Right lung (tissue), 2 donors: ENCODE measurements at regions not wholly inside any gene's neighbourhood (a gene's known extent, or its start where the extent isn't known, plus 50 kb on each side); places are given as distances from the start of the nearest gene placed in this dataset.
"Not testable (repeated sequence)": the region's sequence is repeated elsewhere in the genome, so short reads cannot be mapped to it uniquely, and the experiment has no call there.

Experiments
- DNase-seq, 2 donors: peaks; one replicate each; pipeline ENCODE4 v3.0.0-alpha.2; 2013

DNA sequence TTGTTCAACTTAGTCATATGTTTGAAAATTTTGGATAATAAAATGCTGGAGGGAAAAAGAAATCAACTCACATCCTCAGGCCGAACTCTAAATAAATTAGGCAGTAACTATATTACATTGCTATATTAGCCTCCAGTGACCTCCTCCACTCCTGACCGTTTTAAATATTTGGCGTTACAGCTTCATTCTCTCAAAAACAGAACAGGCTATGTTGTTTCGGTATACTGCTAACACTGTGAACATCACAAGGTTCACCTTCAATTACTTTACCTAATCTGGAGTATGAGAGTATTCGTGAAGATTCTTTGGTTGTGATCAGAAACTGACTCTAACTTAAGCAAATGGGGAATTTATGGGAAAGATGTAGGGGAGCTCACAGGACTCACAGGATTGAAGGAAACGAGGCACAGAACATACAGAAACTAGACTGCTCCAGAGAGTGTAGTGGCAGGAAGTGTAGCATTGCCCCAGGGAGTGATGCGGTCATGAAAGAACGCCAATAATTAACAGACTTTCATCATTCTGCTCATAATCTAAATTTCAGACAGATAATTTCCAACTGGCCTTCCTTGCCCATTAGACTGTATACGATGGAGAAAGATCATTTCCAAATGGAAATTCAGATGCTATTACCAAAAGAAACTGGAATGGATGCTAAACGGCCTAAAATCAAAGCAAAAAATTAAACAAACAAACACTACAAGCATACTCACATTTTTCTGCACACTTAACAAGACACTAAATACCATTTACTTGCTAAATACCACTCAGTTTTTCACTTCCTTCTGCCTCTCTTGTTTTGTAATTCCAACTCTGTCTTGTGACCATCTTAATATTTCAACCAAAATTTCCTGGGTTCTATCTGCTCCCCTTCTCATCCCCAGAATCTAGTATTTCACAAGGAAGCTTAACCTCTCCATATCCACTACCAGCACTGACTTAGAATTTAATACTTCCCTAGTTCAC, 110.1 kb upstream of the LPAR1 start:
- DNase-seq: peak in 1 of 2 donors; percentile 64

DNA sequence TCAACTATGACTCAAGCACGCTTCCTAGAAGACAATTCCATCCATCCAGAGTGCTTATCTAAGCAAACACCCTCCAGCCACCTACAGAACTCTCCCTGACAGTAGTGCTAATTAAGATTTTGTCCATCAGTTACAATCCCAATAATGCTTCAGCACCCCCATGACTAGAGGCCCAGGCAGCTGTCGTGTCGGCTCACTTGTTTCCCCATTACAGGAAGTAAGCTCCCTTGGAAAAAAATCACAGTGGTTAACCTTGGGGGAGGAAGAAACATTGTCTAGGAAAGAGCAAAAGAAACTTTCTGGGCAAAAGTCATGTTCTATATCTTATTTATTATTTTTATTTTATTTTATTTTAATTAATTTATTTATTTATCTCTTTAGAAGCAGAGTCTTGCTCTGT, 108.8 kb upstream of the LPAR1 start:
- no peak for DNase-seq

DNA sequence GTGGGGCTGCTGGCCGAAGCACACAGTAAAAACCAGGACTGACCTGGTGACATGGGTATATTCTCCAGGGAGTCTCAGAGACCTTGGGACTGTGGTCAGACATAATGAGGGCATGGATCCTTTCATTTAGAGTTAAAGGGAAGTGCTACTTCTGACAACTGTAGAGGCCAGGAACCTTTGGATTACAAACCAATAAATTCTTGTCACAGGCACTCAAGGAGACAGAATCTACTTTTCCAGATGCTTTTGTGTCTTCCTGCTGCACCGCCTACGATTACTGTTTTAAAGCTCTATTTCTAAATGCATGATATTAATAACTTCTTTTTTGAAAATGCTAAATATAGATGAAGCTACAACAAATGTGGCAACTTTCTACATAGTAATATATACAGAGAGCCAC, 106.5 kb upstream of the LPAR1 start:
- no peak for DNase-seq

DNA sequence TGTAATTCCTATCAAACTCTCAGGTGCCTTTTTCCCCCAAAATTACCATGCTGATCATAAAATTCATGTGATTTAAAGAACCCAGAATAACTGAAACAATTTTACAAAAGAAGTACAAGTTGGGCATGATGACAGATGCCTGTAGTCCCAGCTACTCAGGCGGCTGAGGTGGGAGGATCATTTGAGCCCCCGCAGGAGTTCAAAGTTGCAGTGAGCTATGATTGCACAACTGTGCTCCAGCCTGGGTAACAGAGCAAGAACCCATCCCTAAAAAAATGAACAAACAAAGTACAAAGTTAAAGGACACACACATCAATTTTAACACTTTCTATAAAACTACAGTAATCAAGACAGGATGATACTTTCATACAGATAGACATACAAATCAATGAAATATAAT, 97.9 kb upstream of the LPAR1 start:
- no peak for DNase-seq

DNA sequence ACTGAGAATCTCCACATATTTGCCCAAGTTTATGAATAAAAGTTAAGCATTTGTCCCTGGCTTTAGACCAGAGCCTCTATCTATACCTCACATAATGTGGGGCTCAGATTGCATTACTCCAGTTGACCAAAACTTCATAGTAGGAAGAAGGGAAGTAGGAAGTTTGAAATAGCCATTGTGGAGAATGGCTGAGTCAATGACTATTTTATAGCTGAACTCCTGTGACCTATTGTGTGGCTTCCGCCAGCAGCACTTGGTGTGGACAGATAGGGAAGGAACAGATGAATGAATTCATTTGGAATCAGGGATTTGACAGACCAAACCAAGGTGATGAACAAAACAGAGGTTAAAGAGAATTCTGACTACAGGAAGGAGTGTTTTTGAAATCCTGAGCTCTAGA, 92.9 kb upstream of the LPAR1 start:
- DNase-seq: no peak

DNA sequence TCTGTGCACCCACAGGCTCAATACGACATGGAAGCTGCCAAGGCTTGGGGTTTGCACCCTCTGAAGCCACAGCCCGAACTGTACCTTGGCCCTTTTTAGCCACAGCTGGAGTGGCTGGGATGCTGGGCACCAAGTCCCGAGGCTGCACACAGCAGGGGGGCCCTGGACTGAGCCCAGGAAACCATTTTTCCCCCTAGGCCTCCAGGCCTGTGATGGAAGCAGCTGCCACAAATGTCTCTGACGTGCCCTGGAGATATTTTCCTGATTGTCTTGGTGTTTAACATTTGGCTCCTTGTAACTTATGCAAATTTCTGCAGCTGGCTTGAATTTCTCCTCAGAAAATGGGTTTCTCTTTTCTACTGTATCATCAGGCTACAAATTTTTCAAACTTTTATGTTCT, 82.3 kb upstream of the LPAR1 start:
- no peak for DNase-seq

DNA sequence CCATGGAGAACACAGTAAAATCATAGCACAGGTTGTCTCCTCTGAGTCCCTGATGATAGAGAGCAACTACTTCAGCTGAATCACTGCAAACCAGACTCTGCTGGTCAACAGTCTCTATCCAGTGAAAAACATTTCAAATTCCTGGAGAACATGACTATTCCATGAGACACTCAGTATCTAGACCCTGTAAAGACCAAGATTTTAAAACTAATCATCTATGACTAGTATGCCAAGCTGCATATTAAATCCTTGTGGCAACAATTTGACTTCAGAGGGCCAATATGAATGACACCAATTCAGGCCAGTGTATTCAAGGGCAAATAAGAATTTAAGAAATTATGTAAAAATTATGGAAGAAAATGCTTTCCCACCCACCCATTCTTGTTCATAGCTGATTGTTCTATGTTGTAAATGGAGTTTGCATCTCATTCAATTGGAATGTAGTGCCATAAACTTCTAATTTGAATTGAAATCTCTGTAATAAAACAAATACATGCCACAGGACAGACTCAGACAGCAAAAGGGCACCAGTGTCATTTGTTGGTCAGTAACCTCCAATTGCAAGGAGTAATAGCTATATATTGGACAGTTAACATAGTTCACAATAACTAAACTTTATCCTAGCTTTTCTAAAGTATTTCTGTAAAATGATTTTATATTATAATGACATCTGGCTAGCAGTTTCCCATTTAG, 80.1 kb upstream of the LPAR1 start:
- DNase-seq: no peak

DNA sequence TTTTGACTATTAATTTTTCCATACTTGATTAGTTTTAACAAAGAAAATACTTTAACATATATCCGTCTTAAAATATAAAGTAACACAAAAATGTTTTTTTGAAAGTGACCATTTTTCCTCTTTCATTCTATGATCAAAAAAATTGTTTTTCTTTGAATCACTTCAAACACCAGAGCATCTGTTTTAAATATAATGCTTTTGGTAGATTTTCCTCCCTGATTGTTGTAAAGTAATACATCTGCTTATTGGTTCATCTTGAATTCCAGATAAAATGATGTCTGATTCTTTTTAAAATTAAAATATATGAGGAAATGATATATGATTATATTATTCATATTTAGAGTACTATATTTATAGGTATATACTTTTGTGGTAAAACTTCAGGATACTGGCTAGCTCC, 76.2 kb upstream of the LPAR1 start:
- DNase-seq: no peak

DNA sequence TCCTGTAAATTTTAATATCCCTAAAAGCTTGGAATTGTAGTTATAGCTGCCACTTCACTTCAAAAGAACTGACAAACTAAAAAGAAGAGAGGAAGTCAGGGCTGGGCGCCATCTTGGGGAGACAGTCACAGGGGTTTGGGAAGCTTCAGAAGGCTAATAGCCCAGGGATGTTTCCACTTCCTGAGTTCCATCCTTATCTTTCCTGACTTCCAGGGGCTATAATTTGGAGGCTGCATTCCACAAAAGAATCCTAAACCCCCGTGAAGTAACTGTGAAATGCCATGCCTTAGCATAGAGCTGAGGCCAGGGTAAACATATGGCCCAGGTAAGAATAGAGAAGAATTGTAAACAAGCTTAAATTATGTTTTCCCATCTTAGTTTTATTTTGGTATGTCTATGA, 75.4 kb upstream of the LPAR1 start:
- no peak for DNase-seq

DNA sequence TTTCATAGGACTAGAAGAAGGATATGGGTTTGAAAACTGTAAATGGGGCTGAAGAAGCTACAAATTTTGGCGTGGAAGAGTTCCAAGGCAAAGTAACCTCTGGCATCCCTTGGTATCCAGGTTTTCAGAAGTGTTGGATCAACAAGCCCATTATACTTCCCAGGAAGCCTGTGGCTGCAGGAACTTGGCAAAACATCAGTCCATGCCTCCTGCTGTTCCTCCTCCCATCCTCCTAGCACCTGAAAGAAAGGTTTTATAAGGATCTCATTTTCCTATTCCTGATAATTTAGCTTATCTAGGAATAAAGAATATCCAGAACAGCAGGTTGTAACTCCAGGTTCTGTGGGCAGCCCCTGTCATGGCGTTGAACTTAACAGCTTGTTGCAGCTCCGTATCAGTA, 72.5 kb upstream of the LPAR1 start:
- DNase-seq: no peak

DNA sequence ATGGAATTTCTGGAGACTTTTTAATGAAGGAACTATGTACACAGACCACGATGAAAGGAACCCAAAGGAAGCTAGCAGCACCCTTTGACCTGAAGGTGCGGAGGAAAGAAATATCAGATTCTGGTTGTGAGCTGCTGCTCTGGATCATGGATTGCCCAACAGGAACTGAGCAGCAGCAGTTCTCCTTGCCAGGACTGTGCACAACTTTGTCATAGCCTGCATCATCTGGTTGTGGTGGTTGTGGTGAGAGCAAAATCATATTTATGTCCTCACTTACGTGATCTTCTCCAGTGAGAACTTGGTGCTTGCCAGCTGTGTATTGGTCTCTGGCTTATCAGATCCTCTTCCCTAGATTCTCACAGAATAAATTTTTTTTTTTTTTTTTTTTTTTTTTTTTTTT, 70.7 kb upstream of the LPAR1 start:
- DNase-seq: no peak

DNA sequence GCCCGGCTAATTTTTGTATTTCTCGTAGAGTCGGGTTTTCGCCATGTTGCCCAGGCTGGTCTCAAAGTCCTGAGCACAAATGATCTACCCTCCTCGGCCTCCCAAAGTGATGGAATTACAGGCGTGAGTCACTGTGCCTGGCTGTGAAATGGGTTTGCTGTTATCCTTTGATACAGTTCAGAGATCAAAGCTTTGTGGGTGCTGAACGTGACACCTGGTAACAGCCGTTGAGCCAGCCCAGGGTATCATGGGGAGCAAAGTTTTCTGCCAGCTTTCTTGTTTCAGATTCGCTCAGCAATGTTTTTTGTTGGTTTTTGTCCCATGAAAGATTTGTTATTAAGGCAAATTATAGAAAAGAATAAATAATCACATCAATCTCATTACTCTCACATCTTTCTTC, 68.9 kb upstream of the LPAR1 start:
- DNase-seq: no peak

DNA sequence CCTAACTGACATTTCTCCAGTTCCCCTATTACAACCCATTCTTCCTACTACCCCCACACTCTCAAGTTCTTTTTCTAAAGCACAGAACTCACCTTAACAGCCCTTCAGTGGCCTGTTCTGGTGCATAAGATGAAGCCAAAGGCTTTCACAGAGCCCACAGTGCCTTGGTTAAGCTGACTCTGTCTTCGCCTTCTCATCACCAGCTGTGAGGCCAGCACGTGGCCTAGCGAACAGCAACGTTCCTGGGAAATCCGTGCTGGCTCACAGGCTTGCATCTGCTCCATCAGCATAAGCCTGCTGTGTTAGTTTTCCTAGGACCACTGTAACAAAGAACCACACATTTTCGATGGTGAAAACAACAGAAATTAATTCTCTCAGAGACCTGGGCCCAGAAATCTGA, 67.9 kb upstream of the LPAR1 start:
- DNase-seq: no peak

DNA sequence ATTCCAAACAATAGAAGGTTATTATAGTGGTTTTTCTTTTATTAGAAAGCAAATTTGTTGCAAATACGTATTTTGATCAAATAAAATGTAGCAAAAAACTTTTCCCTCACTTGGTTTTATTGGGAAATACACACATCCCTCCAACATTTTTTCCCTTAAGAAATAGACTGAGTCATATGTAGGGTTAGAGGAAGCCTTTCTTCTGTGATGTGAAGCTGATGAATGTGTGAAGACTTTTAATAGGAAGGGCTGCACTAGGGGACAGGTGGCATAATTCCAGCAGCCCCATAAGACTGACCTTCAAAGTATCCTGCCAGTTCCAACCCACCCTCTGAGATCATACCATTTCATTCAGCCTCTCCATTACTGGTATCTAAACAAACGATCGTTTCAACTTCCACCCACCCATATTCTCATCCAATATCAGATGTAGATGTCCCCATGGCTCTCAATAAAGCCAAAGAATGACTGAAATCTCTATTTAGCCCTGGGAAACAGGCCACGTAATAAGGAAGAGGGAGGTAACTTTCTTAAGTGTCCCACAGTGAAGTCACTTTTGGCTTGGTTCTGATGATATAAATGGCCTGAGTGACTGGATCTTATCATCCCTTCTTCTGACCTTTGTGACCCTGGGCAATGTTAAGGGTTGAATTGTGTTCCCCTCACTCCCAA, 64.7 kb upstream of the LPAR1 start:
- no peak for DNase-seq

DNA sequence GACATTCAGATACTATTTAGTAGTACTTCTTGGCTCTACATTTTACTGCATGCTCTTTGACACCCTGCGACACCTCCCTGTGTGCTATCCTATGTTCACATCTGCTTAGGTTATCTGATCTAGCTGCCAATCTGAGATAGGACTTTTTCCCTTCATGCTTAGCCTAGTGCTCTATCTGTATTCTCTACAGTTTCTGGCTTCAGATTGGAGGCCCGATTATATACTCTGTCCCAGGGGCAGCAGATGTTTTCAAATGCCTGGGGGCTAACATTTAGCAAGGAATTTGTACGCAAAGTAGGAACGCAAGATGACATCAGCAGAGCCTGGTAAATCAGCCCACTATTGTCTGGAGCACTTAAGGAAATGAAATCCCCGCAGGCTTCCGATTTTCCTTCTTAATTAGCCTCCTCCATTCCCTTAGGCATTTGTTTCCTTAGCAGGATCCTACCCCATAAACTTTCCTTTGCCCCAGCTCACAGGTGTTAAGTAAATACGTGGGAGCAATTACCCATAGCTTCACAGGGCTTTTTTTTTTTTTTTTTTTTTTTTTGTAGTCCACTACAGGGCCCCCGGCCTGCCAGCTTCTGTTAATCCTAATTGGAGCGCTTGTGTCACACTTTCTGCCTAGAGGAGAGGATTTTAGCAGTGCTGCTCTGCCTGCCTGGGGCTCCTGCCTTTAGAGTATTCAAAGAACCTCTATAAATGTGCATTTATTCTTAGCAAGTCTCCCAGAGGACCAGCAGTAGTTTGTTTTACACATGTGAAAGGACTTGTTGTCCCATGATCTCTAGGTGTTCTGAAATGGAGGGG, 61.1 kb upstream of the LPAR1 start:
- DNase-seq: no peak

DNA sequence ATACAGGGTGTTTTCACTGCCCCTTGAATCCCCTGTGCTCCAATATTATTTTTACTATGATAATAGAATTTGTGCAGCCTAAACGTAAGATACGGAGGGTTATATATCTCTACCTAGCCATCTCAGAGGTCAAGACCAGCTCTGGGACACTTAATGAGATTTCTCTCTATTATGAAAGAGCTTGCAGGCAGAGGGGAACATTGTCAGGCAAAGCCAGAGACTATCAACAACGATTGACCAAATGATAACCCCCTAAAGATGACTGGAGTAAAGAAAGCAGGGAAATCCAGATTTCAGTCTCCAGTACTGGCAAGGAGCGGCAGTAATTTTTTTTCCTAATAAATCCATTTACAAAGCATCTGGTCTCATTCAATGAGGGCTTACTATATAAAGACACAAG, 59.8 kb upstream of the LPAR1 start:
- no peak for DNase-seq

DNA sequence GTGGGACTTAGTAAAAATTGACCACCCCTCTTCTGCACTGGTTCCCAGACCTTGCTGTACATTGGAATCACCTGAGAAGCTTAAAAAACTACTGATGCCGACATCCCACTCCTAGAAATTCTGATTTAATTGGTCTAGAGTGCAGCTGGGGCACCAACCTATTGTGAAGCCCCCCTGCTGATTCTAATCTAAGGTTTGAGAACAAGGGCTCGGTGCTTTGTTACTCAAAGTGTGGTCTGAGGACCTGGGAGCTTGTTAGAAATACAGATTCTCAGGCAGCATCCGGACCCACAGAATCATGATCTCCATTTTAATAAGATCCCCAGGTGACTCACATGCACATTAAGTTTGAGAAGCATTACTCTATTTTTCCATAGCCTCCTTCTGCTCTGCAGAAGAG, 57.8 kb upstream of the LPAR1 start:
- DNase-seq: no peak

DNA sequence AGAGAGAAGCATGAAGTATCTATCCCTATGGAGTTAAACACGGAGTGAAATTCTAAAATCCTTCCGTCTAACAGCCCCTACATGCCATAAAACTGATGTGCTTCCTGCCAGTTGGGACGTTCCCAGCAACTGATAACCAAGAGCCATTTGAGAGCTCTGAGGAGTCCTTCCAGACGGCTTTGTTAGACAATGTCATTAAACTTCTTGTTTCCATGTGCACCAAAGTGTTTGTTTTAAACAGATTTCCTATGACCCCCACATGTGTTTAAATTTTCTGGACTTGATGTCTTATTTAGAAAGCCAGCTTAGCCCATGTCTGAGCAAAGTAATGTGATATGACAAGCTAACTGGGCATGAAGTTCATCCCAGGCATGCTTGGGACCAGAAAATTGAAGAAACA, 57.2 kb upstream of the LPAR1 start:
- peak; percentile 62 to 73 for DNase-seq

DNA sequence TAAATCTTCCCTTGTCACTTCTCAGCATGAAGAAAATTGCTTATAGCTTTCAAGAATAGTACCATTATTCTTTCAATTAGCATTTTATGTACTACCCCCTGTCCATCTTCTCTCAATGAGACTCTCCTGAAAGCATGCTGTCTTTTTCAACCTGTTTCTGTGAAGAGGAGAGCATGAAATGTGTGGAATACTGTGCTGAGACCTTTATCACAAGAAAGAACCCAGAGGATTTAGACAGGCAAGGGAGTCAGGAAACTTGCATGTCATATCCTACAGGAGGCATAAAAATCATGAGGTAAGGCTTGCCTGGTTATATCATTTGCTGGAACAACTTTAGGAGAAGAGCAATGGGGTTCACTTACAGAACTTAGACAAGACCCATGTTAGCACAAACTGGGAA, 56.7 kb upstream of the LPAR1 start:
- peak; percentile 2 for DNase-seq

DNA sequence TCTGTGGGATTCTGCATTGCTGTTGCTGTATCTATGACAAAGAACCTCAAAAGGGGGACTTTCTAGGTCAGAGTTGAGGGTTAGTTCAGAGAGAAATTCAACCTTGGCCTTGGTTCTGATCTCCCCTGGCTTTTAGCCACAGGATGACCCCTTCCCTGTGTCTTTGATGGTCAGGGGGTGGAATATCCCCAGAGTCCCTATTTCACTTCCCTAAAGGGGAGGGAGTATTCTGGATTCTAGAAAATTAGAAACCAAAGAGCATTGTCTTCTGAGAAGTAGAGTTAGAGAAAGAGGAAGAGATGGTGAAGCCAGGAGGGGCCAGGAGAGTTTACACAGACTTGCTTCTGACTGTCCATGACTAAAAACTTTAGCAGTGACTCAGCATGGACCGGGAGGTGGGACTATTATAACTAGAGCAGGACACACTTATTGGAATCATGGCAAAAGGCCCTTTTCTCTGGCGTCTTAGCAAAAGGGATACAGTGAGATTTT, 56.2 kb upstream of the LPAR1 start:
- DNase-seq: peak; percentile 4 to 5

DNA sequence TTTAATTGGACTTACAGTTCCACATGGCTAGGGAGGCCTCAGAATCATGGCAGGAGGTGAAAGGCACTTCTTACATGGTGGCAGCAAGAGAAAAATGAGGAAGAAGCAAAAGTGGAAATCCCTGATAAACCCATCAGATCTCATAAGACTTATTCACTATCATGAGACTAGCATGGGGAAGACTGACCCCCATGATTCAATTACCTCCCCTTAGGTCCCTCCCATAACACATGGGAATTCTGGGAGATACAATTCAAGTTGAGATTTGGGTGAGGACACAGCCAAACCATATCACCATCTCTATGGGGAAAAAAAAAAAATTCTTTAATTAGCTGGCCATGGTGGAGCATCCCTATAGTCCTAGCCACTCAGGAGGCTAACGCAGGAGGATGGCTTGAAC, 53.9 kb upstream of the LPAR1 start:
- not testable (repeated sequence) for DNase-seq
